ENCODE measurements at regions not wholly inside any gene's neighbourhood (a gene's known extent, or its start where the extent isn't known, plus 50 kb on each side); places are given as distances from the start of the nearest gene placed in this dataset.

DNA sequence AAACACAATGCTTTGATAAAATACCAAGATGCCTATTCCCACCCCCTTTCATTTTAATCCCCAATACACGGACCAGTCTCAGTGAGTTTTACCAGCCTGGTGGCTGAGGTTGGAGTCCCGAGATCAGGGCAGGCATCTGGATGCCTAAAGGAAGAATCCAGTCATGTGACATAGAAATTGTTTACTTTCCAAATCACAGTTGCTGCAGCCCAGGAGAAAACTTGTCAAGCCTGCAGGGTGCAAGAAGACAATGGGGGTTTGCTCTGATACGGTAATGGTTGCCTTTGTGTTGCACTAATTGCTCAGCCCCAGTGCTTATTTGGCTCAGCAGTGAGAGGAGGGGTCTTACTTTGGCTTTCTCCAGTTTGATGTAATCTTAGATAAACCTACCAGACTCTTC, 308.5 kb upstream of the POU3F2 start:
- TF ChIP-seq, protein P1, sequence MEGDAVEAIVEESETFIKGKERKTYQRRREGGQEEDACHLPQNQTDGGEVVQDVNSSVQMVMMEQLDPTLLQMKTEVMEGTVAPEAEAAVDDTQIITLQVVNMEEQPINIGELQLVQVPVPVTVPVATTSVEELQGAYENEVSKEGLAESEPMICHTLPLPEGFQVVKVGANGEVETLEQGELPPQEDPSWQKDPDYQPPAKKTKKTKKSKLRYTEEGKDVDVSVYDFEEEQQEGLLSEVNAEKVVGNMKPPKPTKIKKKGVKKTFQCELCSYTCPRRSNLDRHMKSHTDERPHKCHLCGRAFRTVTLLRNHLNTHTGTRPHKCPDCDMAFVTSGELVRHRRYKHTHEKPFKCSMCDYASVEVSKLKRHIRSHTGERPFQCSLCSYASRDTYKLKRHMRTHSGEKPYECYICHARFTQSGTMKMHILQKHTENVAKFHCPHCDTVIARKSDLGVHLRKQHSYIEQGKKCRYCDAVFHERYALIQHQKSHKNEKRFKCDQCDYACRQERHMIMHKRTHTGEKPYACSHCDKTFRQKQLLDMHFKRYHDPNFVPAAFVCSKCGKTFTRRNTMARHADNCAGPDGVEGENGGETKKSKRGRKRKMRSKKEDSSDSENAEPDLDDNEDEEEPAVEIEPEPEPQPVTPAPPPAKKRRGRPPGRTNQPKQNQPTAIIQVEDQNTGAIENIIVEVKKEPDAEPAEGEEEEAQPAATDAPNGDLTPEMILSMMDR (IDR thresholded peaks at IDR 0.05; ENCODE audit: insufficient read depth, low read length, poor library complexity, severe bottlenecking), result no peak
- TF ChIP-seq EZH2phosphoT487 (conservative IDR thresholded peaks at IDR 0.05; ENCODE audit: low read length), result no peak
- Histone ChIP-seq H3K9me3 (ENCODE audit: insufficient read depth, low read length) (no peaks in the 10 kb centered on the region), H3K4me3 (ENCODE audit: insufficient read depth, low read length, poor library complexity, severe bottlenecking) (no peak overlapping the region), H3K79me2 (ENCODE audit: insufficient read depth, low read length) (no peaks in the 10 kb centered on the region), H3K27me3 (ENCODE audit: low read length) (no peaks in the 10 kb centered on the region), H3K4me2 (ENCODE audit: low read depth, low read length, poor library complexity, severe bottlenecking) (no peak overlapping the region), H3K27ac (ENCODE audit: low read depth, low read length) (no peak overlapping the region), H3K9ac (ENCODE audit: low read length) (no peak overlapping the region), H3K9me2 (replicated peaks; ENCODE audit: insufficient read depth, low read length) (no peaks in the 10 kb centered on the region), H3F3A (ENCODE audit: insufficient read depth) (no peaks in the 10 kb centered on the region), H2AFZ (ENCODE audit: low read depth, low read length, severe bottlenecking) (no peak overlapping the region), H4K20me1 (ENCODE audit: low read depth, low read length) (no peaks in the 10 kb centered on the region), H3K36me3 (ENCODE audit: low read length) (no peaks in the 10 kb centered on the region)

DNA sequence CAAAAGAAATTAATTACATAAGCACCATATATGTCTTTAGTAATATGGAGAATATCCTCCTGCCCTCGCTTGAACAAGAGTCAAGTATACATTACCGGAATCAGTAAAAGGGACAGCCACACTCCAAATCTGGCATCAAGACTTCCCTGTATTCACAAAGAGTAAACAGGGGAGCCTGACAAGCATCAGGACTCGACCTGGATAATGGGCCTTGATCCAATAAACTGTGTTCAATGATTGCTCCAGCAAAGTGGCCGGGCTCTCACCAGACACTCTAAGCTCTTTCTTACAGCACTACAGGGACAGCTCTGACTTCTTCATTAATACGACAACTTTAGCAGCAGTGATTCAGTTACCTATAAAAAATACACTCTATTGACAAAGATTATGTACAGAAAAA, 307.9 kb upstream of the POU3F2 start:
- no peaks in the 10 kb centered on the region for H4K20me1 ChIP-seq (ENCODE audit: low read depth, low read length)

DNA sequence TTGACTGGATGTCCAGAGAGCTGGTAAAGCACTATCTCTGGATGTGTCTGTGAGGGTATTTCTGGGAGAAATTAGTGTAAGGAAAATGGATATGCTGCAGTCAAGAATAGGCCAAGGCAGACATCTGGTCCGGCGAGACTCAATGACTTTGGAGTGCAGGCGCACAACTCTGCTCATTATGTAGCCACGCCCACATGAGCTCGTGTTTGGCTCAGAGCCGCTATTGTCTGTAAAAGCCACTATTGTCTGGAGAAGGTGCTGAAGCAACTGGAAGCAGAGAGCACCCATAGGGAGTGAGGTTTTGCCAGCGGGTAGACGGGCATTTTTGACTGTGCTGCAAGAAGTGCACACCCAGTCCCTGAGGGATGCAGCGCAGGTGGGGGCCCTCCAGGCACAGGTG, 305.0 kb upstream of the POU3F2 start:
- Histone ChIP-seq H3K9me2 (replicated peaks; ENCODE audit: insufficient read depth, low read length) (no peaks in the 10 kb centered on the region), H3K79me2 (ENCODE audit: insufficient read depth, low read length) (no peaks in the 10 kb centered on the region), H3F3A (ENCODE audit: insufficient read depth) (no peaks in the 10 kb centered on the region), H3K4me2 (ENCODE audit: low read depth, low read length, poor library complexity, severe bottlenecking) (no peak overlapping the region), H4K20me1 (ENCODE audit: low read depth, low read length) (no peaks in the 10 kb centered on the region), H3K36me3 (ENCODE audit: low read length) (no peaks in the 10 kb centered on the region), H3K27me3 (ENCODE audit: low read length) (no peaks in the 10 kb centered on the region), H3K9me3 (ENCODE audit: insufficient read depth, low read length) (no peaks in the 10 kb centered on the region), H3K9ac (ENCODE audit: low read length) (no peak overlapping the region), H3K27ac (ENCODE audit: low read depth, low read length) (no peak overlapping the region), H3K4me3 (ENCODE audit: insufficient read depth, low read length, poor library complexity, severe bottlenecking) (no peak overlapping the region), H2AFZ (ENCODE audit: low read depth, low read length, severe bottlenecking) (no peak overlapping the region)
- TF ChIP-seq, protein P1 (IDR thresholded peaks at IDR 0.05; ENCODE audit: insufficient read depth, low read length, poor library complexity, severe bottlenecking), result no peak
- no peak for TF ChIP-seq EZH2phosphoT487 (conservative IDR thresholded peaks at IDR 0.05; ENCODE audit: low read length)

More for the DNA sequence above, 307.9 kb upstream of the POU3F2 start:
- Histone ChIP-seq H3K27me3 (ENCODE audit: low read length) (no peaks in the 10 kb centered on the region), H2AFZ (ENCODE audit: low read depth, low read length, severe bottlenecking) (no peak overlapping the region), H3K9me2 (replicated peaks; ENCODE audit: insufficient read depth, low read length) (no peaks in the 10 kb centered on the region), H3K4me2 (ENCODE audit: low read depth, low read length, poor library complexity, severe bottlenecking) (no peak overlapping the region), H3F3A (ENCODE audit: insufficient read depth) (no peaks in the 10 kb centered on the region), H3K9me3 (ENCODE audit: insufficient read depth, low read length) (no peaks in the 10 kb centered on the region), H3K36me3 (ENCODE audit: low read length) (no peaks in the 10 kb centered on the region), H3K4me3 (ENCODE audit: insufficient read depth, low read length, poor library complexity, severe bottlenecking) (no peak overlapping the region), H3K27ac (ENCODE audit: low read depth, low read length) (no peak overlapping the region), H3K9ac (ENCODE audit: low read length) (no peak overlapping the region), H3K79me2 (ENCODE audit: insufficient read depth, low read length) (no peaks in the 10 kb centered on the region)
- TF ChIP-seq EZH2phosphoT487 (conservative IDR thresholded peaks at IDR 0.05; ENCODE audit: low read length), result no peak
- TF ChIP-seq, protein P1 (IDR thresholded peaks at IDR 0.05; ENCODE audit: insufficient read depth, low read length, poor library complexity, severe bottlenecking), result no peak
